Suprapubic skin (tissue), 3 donors: ENCODE measurements at regions not wholly inside any gene's neighbourhood (a gene's known extent, or its start where the extent isn't known, plus 50 kb on each side); places are given as distances from the start of the nearest gene placed in this dataset.

Experiments
- POLR2A ChIP-seq, 2 donors: fragments of 450-650 bp; IDR thresholded peaks; one replicate each; pipeline ENCODE4 v1.6.1; 2017; ENCODE audit warnings: antibody characterized with exemption in 2 of 2, mild to moderate bottlenecking in 2 of 2, moderate library complexity in 2 of 2
- TF ChIP-seq, protein P1 (sequence below), 2 donors: fragments of 200-600 bp in 1 of 2; fragments of 450-650 bp in 1 of 2; sonication (generic) in 1 of 2; IDR thresholded peaks; one replicate each; pipeline ENCODE4 v1.5.1; 2016 to 2019; ENCODE audit warnings: antibody characterized with exemption in 2 of 2, mild to moderate bottlenecking in 1 of 2, moderate library complexity in 1 of 2

- TF ChIP-seq, protein P1, sequence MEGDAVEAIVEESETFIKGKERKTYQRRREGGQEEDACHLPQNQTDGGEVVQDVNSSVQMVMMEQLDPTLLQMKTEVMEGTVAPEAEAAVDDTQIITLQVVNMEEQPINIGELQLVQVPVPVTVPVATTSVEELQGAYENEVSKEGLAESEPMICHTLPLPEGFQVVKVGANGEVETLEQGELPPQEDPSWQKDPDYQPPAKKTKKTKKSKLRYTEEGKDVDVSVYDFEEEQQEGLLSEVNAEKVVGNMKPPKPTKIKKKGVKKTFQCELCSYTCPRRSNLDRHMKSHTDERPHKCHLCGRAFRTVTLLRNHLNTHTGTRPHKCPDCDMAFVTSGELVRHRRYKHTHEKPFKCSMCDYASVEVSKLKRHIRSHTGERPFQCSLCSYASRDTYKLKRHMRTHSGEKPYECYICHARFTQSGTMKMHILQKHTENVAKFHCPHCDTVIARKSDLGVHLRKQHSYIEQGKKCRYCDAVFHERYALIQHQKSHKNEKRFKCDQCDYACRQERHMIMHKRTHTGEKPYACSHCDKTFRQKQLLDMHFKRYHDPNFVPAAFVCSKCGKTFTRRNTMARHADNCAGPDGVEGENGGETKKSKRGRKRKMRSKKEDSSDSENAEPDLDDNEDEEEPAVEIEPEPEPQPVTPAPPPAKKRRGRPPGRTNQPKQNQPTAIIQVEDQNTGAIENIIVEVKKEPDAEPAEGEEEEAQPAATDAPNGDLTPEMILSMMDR (IDR thresholded peaks at IDR 0.05), result no peak
- no peak for TF ChIP-seq POLR2A (IDR thresholded peaks at IDR 0.05)
Observed at GRCh38 chr13:80082396-80083080, 258.4 kb downstream of the SPRY2 start.
